MCF 10A (cell line): ENCODE measurements at regions not wholly inside any gene's neighbourhood (a gene's known extent, or its start where the extent isn't known, plus 50 kb on each side); places are given as distances from the start of the nearest gene placed in this dataset.

Experiments
- BruUV-seq: library from RNA; stranded (reverse); fragments of 400-500 nt; replicated peaks from 2 replicates; lab custom pipeline; 2021; lab: Mats Ljungman, UMichigan
- CTCF ChIA-PET: fragments of 300-600 bp; sonication (Branson Sonifier 250); formaldehyde crosslinking; extraction: SDS; loops from one replicate; lab custom pipeline; 2021; ENCODE audit warnings: antibody characterized with exemption, inconsistent platforms; lab: Yijun Ruan, JAX
- POLR2A ChIA-PET: fragments of 300-600, 350-650 bp; sonication (Branson Sonifier 250); formaldehyde crosslinking; extraction: SDS; loops from one replicate; lab custom pipeline; 2020; ENCODE audit warnings: antibody characterized with exemption, inconsistent platforms; lab: Yijun Ruan, JAX
- DNase-seq: peaks from one replicate; pipeline ENCODE4 v3.0.0-alpha.2; 2018; ENCODE audit not compliant: unreplicated experiment
- H3K27ac Mint-ChIP-seq: one replicate; pipeline ENCODE4 v1.8.0; 2022; ENCODE audit warnings: mild to moderate bottlenecking, low read depth, mixed read lengths; ENCODE audit not compliant: unreplicated experiment
- H3K27me3 Mint-ChIP-seq: one replicate; pipeline ENCODE4 v1.8.0; 2022; ENCODE audit warnings: mixed read lengths; ENCODE audit not compliant: insufficient read depth, unreplicated experiment
- H3K36me3 Mint-ChIP-seq: one replicate; pipeline ENCODE4 v1.8.0; 2022; ENCODE audit warnings: mild to moderate bottlenecking, moderate library complexity, mixed read lengths; ENCODE audit not compliant: insufficient read depth, unreplicated experiment
- H3K4me1 Mint-ChIP-seq: one replicate; pipeline ENCODE4 v1.8.0; 2022; ENCODE audit warnings: mixed read lengths; ENCODE audit not compliant: insufficient read depth, unreplicated experiment
- H3K4me3 Mint-ChIP-seq: one replicate; pipeline ENCODE4 v1.8.0; 2022; ENCODE audit warnings: mild to moderate bottlenecking, moderate library complexity, mixed read lengths; ENCODE audit not compliant: unreplicated experiment
- H3K9me3 Mint-ChIP-seq: one replicate; pipeline ENCODE4 v1.8.0; 2022; ENCODE audit warnings: mixed read lengths; ENCODE audit not compliant: unreplicated experiment
- CTCF ChIP-seq: fragments of 200-600 bp; IDR thresholded peaks from one replicate; pipeline ENCODE4 v1.8.0; 2022; ENCODE audit warnings: antibody characterized with exemption, mild to moderate bottlenecking; ENCODE audit not compliant: unreplicated experiment
- intact Hi-C: fragments of 100-400 bp; cut with micrococcal nuclease; formaldehyde crosslinking; loops from 2 replicates; pipeline ENCODE4 v1.14.1; 2022

- Mint-ChIP-seq H3K36me3 (no peaks in the 10 kb centered on the region), H3K27me3 (no peaks in the 10 kb centered on the region), H3K27ac (no peak overlapping the region), H3K4me1 (no peaks in the 10 kb centered on the region), H3K4me3 (no peak overlapping the region), H3K9me3 (no peaks in the 10 kb centered on the region)
- no peak for TF ChIP-seq CTCF
- no peak for DNase-seq
- intact Hi-C loops, result no loop called here
- ChIA-PET CTCF (no interaction called here), POLR2A (no interaction called here)
- BruUV-seq, result no TSS peak
Measured at GRCh38 chr4:19401301-19402080, 850.2 kb upstream of the SLIT2 start.

GRCh38 chr4:19400820-19401219 lies 850.9 kb upstream of the SLIT2 start:
- POLR2A ChIA-PET, result no interaction called here
- no TSS peak for BruUV-seq
- Mint-ChIP-seq H3K4me1 (no peaks in the 10 kb centered on the region), H3K4me3 (no peak overlapping the region), H3K27me3 (no peaks in the 10 kb centered on the region), H3K9me3 (no peaks in the 10 kb centered on the region), H3K27ac (no peak overlapping the region), H3K36me3 (no peaks in the 10 kb centered on the region)
- intact Hi-C loops, result no loop called here
- DNase-seq, result no peak
- CTCF ChIA-PET, result no interaction called here
- no peak for TF ChIP-seq CTCF

GRCh38 chr4:19399001-19399400 lies 852.7 kb upstream of the SLIT2 start:
- no peak for DNase-seq
- Mint-ChIP-seq H3K27me3 (no peaks in the 10 kb centered on the region), H3K9me3 (no peaks in the 10 kb centered on the region), H3K4me1 (no peaks in the 10 kb centered on the region), H3K36me3 (no peaks in the 10 kb centered on the region), H3K27ac (no peak overlapping the region), H3K4me3 (no peak overlapping the region)
- TF ChIP-seq CTCF, result no peak
- ChIA-PET CTCF (no interaction called here), POLR2A (no interaction called here)
- intact Hi-C loops, result no loop called here
- BruUV-seq, result no TSS peak

GRCh38 chr4:19386786-19387185 lies 864.9 kb upstream of the SLIT2 start:
- H3K9me3 Mint-ChIP-seq, result peaks cover 15% of the 10 kb centered on the region
- H3K27me3 Mint-ChIP-seq, result no peaks in the 10 kb centered on the region
- no TSS peak for BruUV-seq
- intact Hi-C loops, result no loop called here
- H3K4me1 Mint-ChIP-seq, result peaks cover 24% of the 10 kb centered on the region
- no peaks in the 10 kb centered on the region for H3K36me3 Mint-ChIP-seq
- no peak for TF ChIP-seq CTCF
- no peak overlapping the region for H3K4me3 Mint-ChIP-seq
- H3K27ac Mint-ChIP-seq, result no peak overlapping the region
- DNase-seq, result no peak
- POLR2A ChIA-PET, result no interaction called here
- CTCF ChIA-PET, result interaction anchor here (0.7 kb wide), 1 partner anchor 23 kb away, joined by 7 read pairs; no protein-coding TSS in a partner anchor
